ENCODE measurements at regions not wholly inside any gene's neighbourhood (a gene's known extent, or its start where the extent isn't known, plus 50 kb on each side); places are given as distances from the start of the nearest gene placed in this dataset.

- TF ChIP-seq CTCF (IDR thresholded peaks at IDR 0.05) (no peak), POLR2A (IDR thresholded peaks at IDR 0.05) (no peak)
Observed at GRCh38 chr14:58823312-58823711, 185.6 kb downstream of the DACT1 start.

All from Peyer's patch (tissue), 4 donors.